ENCODE measurements at regions not wholly inside any gene's neighbourhood (a gene's known extent, or its start where the extent isn't known, plus 50 kb on each side); places are given as distances from the start of the nearest gene placed in this dataset.

GRCh38 chr1:5459839-5460610, 532.2 kb downstream of the NPHP4 start:
- Histone ChIP-seq H3K9me3 (ENCODE audit: control insufficient read depth in 4 of 4, low read length in 3 of 4) (peaks cover 3 to 11% (median 7%) of the 10 kb centered on the region in 4 donors), H3K4me3 (ENCODE audit: low read depth in 1 of 3, low read length in 3 of 3) (no peak overlapping the region), H3K27me3 (ENCODE audit: control insufficient read depth in 4 of 4, insufficient read depth in 4 of 4, low read length in 3 of 4) (peaks cover 0 to 13% (median under 1%) of the 10 kb centered on the region in 4 donors), H3K36me3 (ENCODE audit: control insufficient read depth in 4 of 4, insufficient read depth in 3 of 4, low read depth in 1 of 4, low read length in 3 of 4) (no peaks in the 10 kb centered on the region), H3K4me1 (ENCODE audit: control insufficient read depth in 4 of 4, insufficient read depth in 4 of 4, low read length in 3 of 4) (peaks cover 0 to 3% (median 0%) of the 10 kb centered on the region in 4 donors), H3K9ac (ENCODE audit: low read depth in 1 of 2, low read length in 2 of 2) (no peak overlapping the region), H3K27ac (ENCODE audit: low read depth in 1 of 2, low read length in 2 of 2) (no peak overlapping the region)
- DNase-seq (ENCODE audit: low spot score), result no peak
- no peak for TF ChIP-seq CTCF (IDR thresholded peaks at IDR 0.05; ENCODE audit: low read depth, low read length, missing input control)
- no peak for TF ChIP-seq HNF4G (IDR thresholded peaks at IDR 0.05)
- no peak for TF ChIP-seq JUND (IDR thresholded peaks at IDR 0.05)
- no peak for TF ChIP-seq MAX (IDR thresholded peaks at IDR 0.05)
- no peak for TF ChIP-seq ATF3 (IDR thresholded peaks at IDR 0.05)
- TF ChIP-seq RXRA (IDR thresholded peaks at IDR 0.05), result no peak
- TF ChIP-seq NR2F2 (IDR thresholded peaks at IDR 0.05), result no peak
- WGBS, result 78% methylated on average over 11 of the region's 11 CpGs

- DNase-seq (ENCODE audit: low spot score), result no peak
- Histone ChIP-seq H3K4me1 (ENCODE audit: control insufficient read depth in 4 of 4, insufficient read depth in 4 of 4, low read length in 3 of 4) (peaks cover 0 to 3% (median 0%) of the 10 kb centered on the region in 4 donors), H3K36me3 (ENCODE audit: control insufficient read depth in 4 of 4, insufficient read depth in 3 of 4, low read depth in 1 of 4, low read length in 3 of 4) (no peaks in the 10 kb centered on the region), H3K27ac (ENCODE audit: low read depth in 1 of 2, low read length in 2 of 2) (no peak overlapping the region), H3K9ac (ENCODE audit: low read depth in 1 of 2, low read length in 2 of 2) (no peak overlapping the region), H3K27me3 (ENCODE audit: control insufficient read depth in 4 of 4, insufficient read depth in 4 of 4, low read length in 3 of 4) (peaks cover 0 to 21% (median 5%) of the 10 kb centered on the region in 4 donors), H3K9me3 (ENCODE audit: control insufficient read depth in 4 of 4, low read length in 3 of 4) (peaks cover 3 to 11% (median 7%) of the 10 kb centered on the region in 4 donors), H3K4me3 (ENCODE audit: low read depth in 1 of 3, low read length in 3 of 3) (no peak overlapping the region)
- TF ChIP-seq EGR1 (IDR thresholded peaks at IDR 0.05; ENCODE audit: low read depth in 2 of 2), result no peak
- TF ChIP-seq CTCF (IDR thresholded peaks at IDR 0.05; ENCODE audit: low read depth, low read length, missing input control), result no peak
- TF ChIP-seq SP1 (IDR thresholded peaks at IDR 0.05), result no peak
- no peak for TF ChIP-seq REST (IDR thresholded peaks at IDR 0.05)
- TF ChIP-seq GABPA (IDR thresholded peaks at IDR 0.05 in 1 of 2, conservative IDR thresholded peaks at IDR 0.05 in 1 of 2), result no peak
- TF ChIP-seq RAD21 (IDR thresholded peaks at IDR 0.05), result no peak
- no peak for TF ChIP-seq TAF1 (conservative IDR thresholded peaks at IDR 0.05)
- TF ChIP-seq RXRA (IDR thresholded peaks at IDR 0.05), result no peak
- no peak for TF ChIP-seq FOXA2 (IDR thresholded peaks at IDR 0.05)
- no peak for TF ChIP-seq HNF4A (conservative IDR thresholded peaks at IDR 0.05)
- WGBS, result 76% methylated on average over 5 of the region's 5 CpGs
Observed at GRCh38 chr1:5458248-5458647, 534.0 kb downstream of the NPHP4 start.
